Stimulated activated CD8-positive, alpha-beta memory T cell treated with anti-CD3 and anti-CD28 coated beads, Interleukin-12 subunit alpha, Interleukin-12 subunit beta, amount 100 ng/mL, for 4 hours (primary cell): ENCODE measurements at regions not wholly inside any gene's neighbourhood (a gene's known extent, or its start where the extent isn't known, plus 50 kb on each side); places are given as distances from the start of the nearest gene placed in this dataset.

Source experiments
- DNase-seq: peaks from one replicate; pipeline ENCODE4 v3.0.0-alpha.2; 2020; ENCODE audit warnings: low read depth

GRCh38 chr11:127485541-127485940, 485.0 kb upstream of the KIRREL3 start:
- DNase-seq = no peak

- DNase-seq = no peak
Observed at GRCh38 chr11:127481391-127481790, 480.8 kb upstream of the KIRREL3 start.

GRCh38 chr11:127478826-127479225, 478.3 kb upstream of the KIRREL3 start:
- no peak for DNase-seq

- DNase-seq = no peak
Observed at GRCh38 chr11:127474766-127475165, 474.2 kb upstream of the KIRREL3 start.

GRCh38 chr11:127472505-127472904, 471.9 kb upstream of the KIRREL3 start:
- no peak for DNase-seq

GRCh38 chr11:127471662-127472061, 471.1 kb upstream of the KIRREL3 start:
- no peak for DNase-seq

GRCh38 chr11:127470306-127470884, 469.8 kb upstream of the KIRREL3 start:
- no peak for DNase-seq

GRCh38 chr11:127464325-127464724, 463.8 kb upstream of the KIRREL3 start:
- no peak for DNase-seq

GRCh38 chr11:127462065-127462344, 461.4 kb upstream of the KIRREL3 start:
- DNase-seq = no peak

- DNase-seq = no peak
Observed at GRCh38 chr11:127461241-127462064, 460.9 kb upstream of the KIRREL3 start.

GRCh38 chr11:127458561-127458960, 458.0 kb upstream of the KIRREL3 start:
- DNase-seq = no peak

GRCh38 chr11:127454856-127455255, 454.3 kb upstream of the KIRREL3 start:
- DNase-seq = no peak

- DNase-seq = no peak
Observed at GRCh38 chr11:127452533-127452932, 452.0 kb upstream of the KIRREL3 start.

- no peak for DNase-seq
Observed at GRCh38 chr11:127451861-127452260, 451.3 kb upstream of the KIRREL3 start.

GRCh38 chr11:127448101-127448500, 447.5 kb upstream of the KIRREL3 start:
- DNase-seq = no peak

- no peak for DNase-seq
Observed at GRCh38 chr11:127445476-127445875, 444.9 kb upstream of the KIRREL3 start.

GRCh38 chr11:127443297-127443696, 442.7 kb upstream of the KIRREL3 start:
- DNase-seq = no peak

GRCh38 chr11:127440616-127441015, 440.0 kb upstream of the KIRREL3 start:
- DNase-seq = no peak

- DNase-seq = no peak
Observed at GRCh38 chr11:127425281-127425680, 424.7 kb upstream of the KIRREL3 start.

- DNase-seq = no peak
Observed at GRCh38 chr11:127424661-127425060, 424.1 kb upstream of the KIRREL3 start.

- no peak for DNase-seq
Observed at GRCh38 chr11:127420139-127420538, 419.6 kb upstream of the KIRREL3 start.

- DNase-seq = no peak
Observed at GRCh38 chr11:127412722-127413380, 412.3 kb upstream of the KIRREL3 start.

GRCh38 chr11:127412234-127412633, 411.7 kb upstream of the KIRREL3 start:
- no peak for DNase-seq
